ENCODE measurements at regions not wholly inside any gene's neighbourhood (a gene's known extent, or its start where the extent isn't known, plus 50 kb on each side); places are given as distances from the start of the nearest gene placed in this dataset.

- H3K4me3 Mint-ChIP-seq: no peak overlapping the region
- H3K27me3 ChIP-seq (ENCODE audit: control insufficient read depth, insufficient read depth, low read length): no peaks in the 10 kb centered on the region
Measured at GRCh38 chr18:34633368-34633767, 76.7 kb upstream of the DTNA start.

GRCh38 chr18:34637094-34637801 is 72.8 kb upstream of the DTNA start:
- Histone ChIP-seq H3K27ac (ENCODE audit: insufficient read depth, low read length, poor library complexity, severe bottlenecking) (no peak overlapping the region), H3K9me3 (ENCODE audit: control insufficient read depth in 2 of 2, low read length in 2 of 2) (no peaks in the 10 kb centered on the region), H3K4me1 (ENCODE audit: control insufficient read depth, insufficient read depth, low read length, poor library complexity, severe bottlenecking) (no peaks in the 10 kb centered on the region), H3K4me3 (ENCODE audit: low read depth, low read length) (no peak overlapping the region), H3K36me3 (ENCODE audit: control insufficient read depth, insufficient read depth, low read length) (no peaks in the 10 kb centered on the region), H3K27me3 (ENCODE audit: control insufficient read depth, insufficient read depth, low read length) (no peaks in the 10 kb centered on the region)
- no peaks in the 10 kb centered on the region for H3K4me1 Mint-ChIP-seq
- ATAC-seq (ENCODE audit: low read depth in 2 of 2) (no peak), DNase-seq (no peak)
- H3K4me3 Mint-ChIP-seq: no peak overlapping the region
- H3K27ac Mint-ChIP-seq: no peak overlapping the region
- H3K9me3 Mint-ChIP-seq: peaks cover 0 to 6% (median 0%) of the 10 kb centered on the region in 7 donors
- no peaks in the 10 kb centered on the region for H3K36me3 Mint-ChIP-seq
- no peaks in the 10 kb centered on the region for H3K27me3 Mint-ChIP-seq

More at GRCh38 chr18:34633368-34633767, 76.7 kb upstream of the DTNA start:
- ATAC-seq (ENCODE audit: low read depth in 2 of 2) (no peak), DNase-seq (no peak)
- Histone ChIP-seq H3K4me1 (ENCODE audit: control insufficient read depth, insufficient read depth, low read length, poor library complexity, severe bottlenecking) (no peaks in the 10 kb centered on the region), H3K36me3 (ENCODE audit: control insufficient read depth, insufficient read depth, low read length) (no peaks in the 10 kb centered on the region), H3K27ac (ENCODE audit: insufficient read depth, low read length, poor library complexity, severe bottlenecking) (no peak overlapping the region), H3K4me3 (ENCODE audit: low read depth, low read length) (no peak overlapping the region), H3K9me3 (ENCODE audit: control insufficient read depth in 2 of 2, low read length in 2 of 2) (no peaks in the 10 kb centered on the region)
- H3K9me3 Mint-ChIP-seq: peaks cover 0 to 6% (median 1%) of the 10 kb centered on the region in 7 donors
- H3K27me3 Mint-ChIP-seq: no peaks in the 10 kb centered on the region
- H3K36me3 Mint-ChIP-seq: no peaks in the 10 kb centered on the region
- no peak overlapping the region for H3K27ac Mint-ChIP-seq
- no peaks in the 10 kb centered on the region for H3K4me1 Mint-ChIP-seq

- Mint-ChIP-seq H3K9me3 (peaks cover 0 to 3% (median 0%) of the 10 kb centered on the region in 7 donors), H3K27me3 (no peaks in the 10 kb centered on the region), H3K4me3 (no peak overlapping the region), H3K4me1 (no peaks in the 10 kb centered on the region), H3K36me3 (no peaks in the 10 kb centered on the region), H3K27ac (no peak overlapping the region)
- no peaks in the 10 kb centered on the region for H3K9me3 ChIP-seq (ENCODE audit: control insufficient read depth in 2 of 2, low read length in 2 of 2)
- ATAC-seq (ENCODE audit: low read depth in 2 of 2) (no peak), DNase-seq (no peak)
- H3K27me3 ChIP-seq (ENCODE audit: control insufficient read depth, insufficient read depth, low read length): no peaks in the 10 kb centered on the region
- H3K4me3 ChIP-seq (ENCODE audit: low read depth, low read length): no peak overlapping the region
- H3K4me1 ChIP-seq (ENCODE audit: control insufficient read depth, insufficient read depth, low read length, poor library complexity, severe bottlenecking): no peaks in the 10 kb centered on the region
- no peak overlapping the region for H3K27ac ChIP-seq (ENCODE audit: insufficient read depth, low read length, poor library complexity, severe bottlenecking)
- H3K36me3 ChIP-seq (ENCODE audit: control insufficient read depth, insufficient read depth, low read length): no peaks in the 10 kb centered on the region
Measured at GRCh38 chr18:34639687-34640086, 70.4 kb upstream of the DTNA start.

GRCh38 chr18:34640276-34640675 is 69.8 kb upstream of the DTNA start:
- ATAC-seq (ENCODE audit: low read depth in 2 of 2): no peak
- no peaks in the 10 kb centered on the region for H3K4me1 Mint-ChIP-seq
- no peak overlapping the region for H3K27ac Mint-ChIP-seq

GRCh38 chr18:34643989-34644388 is 66.1 kb upstream of the DTNA start:
- Histone ChIP-seq H3K36me3 (ENCODE audit: control insufficient read depth, insufficient read depth, low read length) (no peaks in the 10 kb centered on the region), H3K27ac (ENCODE audit: insufficient read depth, low read length, poor library complexity, severe bottlenecking) (no peak overlapping the region), H3K9me3 (ENCODE audit: control insufficient read depth in 2 of 2, low read length in 2 of 2) (no peaks in the 10 kb centered on the region), H3K4me3 (ENCODE audit: low read depth, low read length) (no peak overlapping the region), H3K27me3 (ENCODE audit: control insufficient read depth, insufficient read depth, low read length) (no peaks in the 10 kb centered on the region), H3K4me1 (ENCODE audit: control insufficient read depth, insufficient read depth, low read length, poor library complexity, severe bottlenecking) (no peaks in the 10 kb centered on the region)
- peaks cover 0 to 2% (median 0%) of the 10 kb centered on the region in 7 donors for H3K9me3 Mint-ChIP-seq
- no peaks in the 10 kb centered on the region for H3K36me3 Mint-ChIP-seq
- H3K4me3 Mint-ChIP-seq: no peak overlapping the region
- ATAC-seq (ENCODE audit: low read depth in 2 of 2) (no peak), DNase-seq (no peak)
- no peaks in the 10 kb centered on the region for H3K4me1 Mint-ChIP-seq
- H3K27ac Mint-ChIP-seq: no peak overlapping the region
- no peaks in the 10 kb centered on the region for H3K27me3 Mint-ChIP-seq

More at GRCh38 chr18:34640276-34640675, 69.8 kb upstream of the DTNA start:
- no peaks in the 10 kb centered on the region for H3K36me3 ChIP-seq (ENCODE audit: control insufficient read depth, insufficient read depth, low read length)
- H3K9me3 ChIP-seq (ENCODE audit: control insufficient read depth in 2 of 2, low read length in 2 of 2): no peaks in the 10 kb centered on the region
- Mint-ChIP-seq H3K9me3 (no peaks in the 10 kb centered on the region), H3K36me3 (no peaks in the 10 kb centered on the region), H3K4me3 (no peak overlapping the region), H3K27me3 (no peaks in the 10 kb centered on the region)
- DNase-seq: no peak
- no peaks in the 10 kb centered on the region for H3K4me1 ChIP-seq (ENCODE audit: control insufficient read depth, insufficient read depth, low read length, poor library complexity, severe bottlenecking)
- H3K27me3 ChIP-seq (ENCODE audit: control insufficient read depth, insufficient read depth, low read length): no peaks in the 10 kb centered on the region
- H3K27ac ChIP-seq (ENCODE audit: insufficient read depth, low read length, poor library complexity, severe bottlenecking): no peak overlapping the region
- no peak overlapping the region for H3K4me3 ChIP-seq (ENCODE audit: low read depth, low read length)

- H3K36me3 ChIP-seq (ENCODE audit: control insufficient read depth, insufficient read depth, low read length): no peaks in the 10 kb centered on the region
- no peak overlapping the region for H3K4me3 Mint-ChIP-seq
- H3K4me3 ChIP-seq (ENCODE audit: low read depth, low read length): no peak overlapping the region
- no peaks in the 10 kb centered on the region for H3K27me3 Mint-ChIP-seq
- H3K36me3 Mint-ChIP-seq: no peaks in the 10 kb centered on the region
- H3K4me1 Mint-ChIP-seq: no peaks in the 10 kb centered on the region
- no peak overlapping the region for H3K27ac Mint-ChIP-seq
- DNase-seq (no peak), ATAC-seq (ENCODE audit: low read depth in 2 of 2) (no peak)
- no peaks in the 10 kb centered on the region for H3K4me1 ChIP-seq (ENCODE audit: control insufficient read depth, insufficient read depth, low read length, poor library complexity, severe bottlenecking)
- H3K9me3 ChIP-seq (ENCODE audit: control insufficient read depth in 2 of 2, low read length in 2 of 2): no peaks in the 10 kb centered on the region
- H3K27ac ChIP-seq (ENCODE audit: insufficient read depth, low read length, poor library complexity, severe bottlenecking): no peak overlapping the region
- no peaks in the 10 kb centered on the region for H3K27me3 ChIP-seq (ENCODE audit: control insufficient read depth, insufficient read depth, low read length)
- peaks cover 0 to 2% (median 0%) of the 10 kb centered on the region in 7 donors for H3K9me3 Mint-ChIP-seq
Measured at GRCh38 chr18:34647251-34647650, 62.8 kb upstream of the DTNA start.

GRCh38 chr18:34648269-34648985 is 61.7 kb upstream of the DTNA start:
- H3K9me3 ChIP-seq (ENCODE audit: control insufficient read depth in 2 of 2, low read length in 2 of 2): no peaks in the 10 kb centered on the region
- Mint-ChIP-seq H3K4me3 (no peak overlapping the region), H3K9me3 (peaks cover 0 to 2% (median 0%) of the 10 kb centered on the region in 7 donors), H3K4me1 (no peaks in the 10 kb centered on the region), H3K36me3 (no peaks in the 10 kb centered on the region), H3K27ac (no peak overlapping the region), H3K27me3 (no peaks in the 10 kb centered on the region)
- H3K4me3 ChIP-seq (ENCODE audit: low read depth, low read length): no peak overlapping the region
- H3K27me3 ChIP-seq (ENCODE audit: control insufficient read depth, insufficient read depth, low read length): no peaks in the 10 kb centered on the region
- no peak for DNase-seq
- H3K4me1 ChIP-seq (ENCODE audit: control insufficient read depth, insufficient read depth, low read length, poor library complexity, severe bottlenecking): no peaks in the 10 kb centered on the region
- no peak for ATAC-seq (ENCODE audit: low read depth in 2 of 2)
- no peak overlapping the region for H3K27ac ChIP-seq (ENCODE audit: insufficient read depth, low read length, poor library complexity, severe bottlenecking)
- H3K36me3 ChIP-seq (ENCODE audit: control insufficient read depth, insufficient read depth, low read length): no peaks in the 10 kb centered on the region

GRCh38 chr18:34649080-34649479 is 61.0 kb upstream of the DTNA start:
- no peak overlapping the region for H3K4me3 Mint-ChIP-seq
- Histone ChIP-seq H3K9me3 (ENCODE audit: control insufficient read depth in 2 of 2, low read length in 2 of 2) (no peaks in the 10 kb centered on the region), H3K27me3 (ENCODE audit: control insufficient read depth, insufficient read depth, low read length) (no peaks in the 10 kb centered on the region), H3K36me3 (ENCODE audit: control insufficient read depth, insufficient read depth, low read length) (no peaks in the 10 kb centered on the region), H3K4me3 (ENCODE audit: low read depth, low read length) (no peak overlapping the region), H3K4me1 (ENCODE audit: control insufficient read depth, insufficient read depth, low read length, poor library complexity, severe bottlenecking) (no peaks in the 10 kb centered on the region), H3K27ac (ENCODE audit: insufficient read depth, low read length, poor library complexity, severe bottlenecking) (no peak overlapping the region)
- peaks cover 0 to 2% (median 0%) of the 10 kb centered on the region in 7 donors for H3K9me3 Mint-ChIP-seq
- ATAC-seq (ENCODE audit: low read depth in 2 of 2) (no peak), DNase-seq (no peak)
- no peaks in the 10 kb centered on the region for H3K36me3 Mint-ChIP-seq
- no peak overlapping the region for H3K27ac Mint-ChIP-seq
- no peaks in the 10 kb centered on the region for H3K4me1 Mint-ChIP-seq
- H3K27me3 Mint-ChIP-seq: no peaks in the 10 kb centered on the region

Data from CD4-positive, CD25-positive, alpha-beta regulatory T cell (primary cell).